K562 (cell line): ENCODE measurements at regions not wholly inside any gene's neighbourhood (a gene's known extent, or its start where the extent isn't known, plus 50 kb on each side); places are given as distances from the start of the nearest gene placed in this dataset.

Experiments
- ATAC-seq: fragments of 200-7000 bp; cut with Tn5 transposase; 3 replicates; pipeline ENCODE4 v1.9.1; 2020; ENCODE audit warnings: moderate library complexity
- BruUV-seq: library from RNA; stranded (reverse); fragments of 400-500 nt; replicated peaks from 2 replicates; lab custom pipeline; 2021; lab: Mats Ljungman, UMichigan
- CTCF ChIA-PET: fragments of 300-600 bp; formaldehyde crosslinking; extraction: SDS; loops from one replicate; lab custom pipeline; 2021; ENCODE audit warnings: low intra/inter-chr PET ratio; lab: Yijun Ruan, JAX
- POLR2A ChIA-PET: fragments of 300-600, 350-650 bp; sonication (Branson Sonifier 250); formaldehyde crosslinking; extraction: SDS; loops from one replicate; lab custom pipeline; 2021; ENCODE audit warnings: antibody characterized with exemption, inconsistent platforms; lab: Yijun Ruan, JAX
- DNase-seq, 4 experiments: peaks; one replicate each; pipeline versions ENCODE4 v3.0.0 to v3.0.0-alpha.2; 2011 to 2018; ENCODE audit warnings: low spot score in 3 of 4, mixed read lengths in 3 of 4; ENCODE audit errors: extremely low read depth in 1 of 4
- FAIRE-seq: peaks from 2 replicates; lab custom pipeline; 2011; peaks lifted over from hg19 to GRCh38; lab: Jason Lieb, UNC
- H2AFZ ChIP-seq: 2 replicates; pipeline ENCODE4 v1.6.0; 2011; ENCODE audit warnings: low read depth, low read length, control low read depth, inconsistent platforms
- H3K27ac ChIP-seq: fragments of 200-600 bp; 3 replicates; pipeline ENCODE4 v1.8.0; 2011; ENCODE audit warnings: low read depth, mild to moderate bottlenecking, control low read depth, inconsistent platforms, low read length, moderate library complexity, mixed read lengths; ENCODE audit errors: extremely low read depth
- H3K27me3 ChIP-seq, 2 experiments: fragments of 300-600 bp in 1 of 2; 2 replicates in 1 of 2; 3 replicates in 1 of 2; pipeline versions ENCODE4 v1.6.0 to v1.8.0; 2011; ENCODE audit warnings: inconsistent platforms in 2 of 2, low read length in 2 of 2, mild to moderate bottlenecking in 1 of 2, mixed read lengths in 1 of 2, moderate library complexity in 1 of 2; ENCODE audit not compliant: control insufficient read depth in 2 of 2, insufficient read depth in 2 of 2
- H3K36me3 ChIP-seq: fragments of 300-600 bp; 3 replicates; pipeline ENCODE4 v1.8.0; 2011; ENCODE audit warnings: mild to moderate bottlenecking, low read length, inconsistent platforms; ENCODE audit not compliant: control insufficient read depth, insufficient read depth
- H3K4me1 ChIP-seq, 2 experiments: fragments of 200-600 bp in 1 of 2; replicated peaks in 1 of 2; 2 replicates in 1 of 2; 3 replicates in 1 of 2; pipeline versions ENCODE4 v1.5.1 to v1.8.0; 2011; ENCODE audit warnings: inconsistent platforms in 2 of 2, low read length in 2 of 2, mild to moderate bottlenecking in 1 of 2, mixed read lengths in 1 of 2, moderate library complexity in 1 of 2; ENCODE audit not compliant: control insufficient read depth in 2 of 2, insufficient read depth in 2 of 2
- H3K4me2 ChIP-seq: 2 replicates; pipeline ENCODE4 v1.6.1; 2011; ENCODE audit warnings: low read length, control low read depth, inconsistent platforms, mixed read lengths; ENCODE audit not compliant: insufficient read depth
- H3K4me3 ChIP-seq: fragments of 200-600 bp; sonication (generic), shearing (Covaris generic); 2 replicates; pipeline ENCODE4 v1.5.1; 2016; ENCODE audit warnings: control low read depth, inconsistent platforms
- H3K79me2 ChIP-seq: fragments of 200-600 bp; 3 replicates; pipeline ENCODE4 v1.8.0; 2011; ENCODE audit warnings: low read length, inconsistent platforms; ENCODE audit not compliant: control insufficient read depth, insufficient read depth
- H3K9ac ChIP-seq, 2 experiments: 2 replicates each; pipeline versions ENCODE4 v1.6.0 to v1.6.1; 2011; ENCODE audit warnings: low read depth in 2 of 2, low read length in 2 of 2, control low read depth in 1 of 2, inconsistent platforms in 1 of 2, mild to moderate bottlenecking in 1 of 2, mixed read lengths in 1 of 2; ENCODE audit not compliant: insufficient read depth in 1 of 2
- H3K9me1 ChIP-seq: one replicate; pipeline ENCODE4 v1.6.0; 2011; ENCODE audit warnings: inconsistent platforms, mild to moderate bottlenecking, low read length, moderate library complexity; ENCODE audit not compliant: control insufficient read depth, insufficient read depth
- H3K9me3 ChIP-seq: replicated peaks from 2 replicates; pipeline ENCODE4 v1.5.1; 2011; ENCODE audit warnings: low read depth, low read length, inconsistent platforms; ENCODE audit not compliant: control insufficient read depth, insufficient read depth
- H4K20me1 ChIP-seq: replicated peaks from 2 replicates; pipeline ENCODE4 v1.6.1; 2011; ENCODE audit warnings: low read length, inconsistent platforms, mixed read lengths; ENCODE audit not compliant: control insufficient read depth, insufficient read depth
- ELF4 ChIP-seq: fragments of 450-650 bp; formaldehyde crosslinking; IDR thresholded peaks from 2 replicates; pipeline ENCODE4 v1.4.0; 2022; ENCODE audit warnings: missing genetic modification characterization
- NR1H2 ChIP-seq: sonication (generic); formaldehyde crosslinking; IDR thresholded peaks from 2 replicates; pipeline ENCODE4 v1.4.0; 2020; ENCODE audit warnings: mild to moderate bottlenecking, missing genetic modification reagents
- WGBS: fragments of 100-300 bp; shearing (Covaris generic); methylation state at CpG from one replicate; pipeline ENCODE4 v1.1.6; 2016; ENCODE audit warnings: low coverage, mixed read lengths; ENCODE audit not compliant: insufficient coverage; ENCODE audit errors: missing lambda C conversion rate; 5-methylcytosine and 5-hydroxymethylcytosine counted together
- in situ Hi-C: fragments of 300-500 bp; cut with MboI; formaldehyde crosslinking; loops from 4 replicates; pipeline ENCODE4 v1.15.0; 2018; ENCODE audit warnings: inconsistent platforms, mixed read lengths
- intact Hi-C: fragments of 100-400 bp; cut with micrococcal nuclease; formaldehyde crosslinking; loops from 2 replicates; pipeline ENCODE4 v1.14.2; 2022
- TF ChIP-seq, protein P1 (sequence below): fragments of 450-650 bp; conservative IDR thresholded peaks from 2 replicates; pipeline ENCODE4 v1.6.1; 2016; ENCODE audit warnings: missing genetic modification characterization, low read depth, mild to moderate bottlenecking, missing compliant biosample characterization, moderate library complexity
- TF ChIP-seq, protein P2 (sequence below): fragments of 450-650 bp; IDR thresholded peaks from 2 replicates; pipeline ENCODE4 v1.7.0; 2016; ENCODE audit warnings: borderline replicate concordance
- TF ChIP-seq, protein P3 (sequence below): fragments of 250-450 bp; sonication (Bioruptor Pico); IDR thresholded peaks from 2 replicates; pipeline ENCODE4 v1.4.0; 2020; ENCODE audit warnings: mild to moderate bottlenecking, moderate library complexity

DNA sequence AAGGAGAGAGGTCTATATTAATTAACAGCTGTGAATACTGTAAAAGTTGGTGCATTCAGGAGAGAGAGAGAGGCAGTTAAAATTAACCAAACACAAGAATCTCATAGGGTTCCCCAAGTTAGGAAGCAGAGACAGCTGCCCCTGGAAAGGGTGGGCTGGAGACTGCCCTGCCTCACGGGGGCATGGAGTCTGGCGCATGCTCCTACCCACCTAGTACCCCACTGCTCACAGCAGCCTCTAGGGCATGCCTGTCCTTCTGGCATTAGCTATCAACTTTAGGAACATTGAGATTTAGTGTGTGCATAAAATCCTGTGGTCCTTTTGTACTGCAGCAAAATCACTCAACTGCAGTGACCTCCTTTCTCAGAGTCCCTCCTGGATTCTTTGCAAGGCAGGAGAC, 710.1 kb downstream of the SORCS3 start:
- no peak for ATAC-seq
- TF ChIP-seq ELF4 (CRISPR knock-in tag): no peak
- TF ChIP-seq, protein P1, sequence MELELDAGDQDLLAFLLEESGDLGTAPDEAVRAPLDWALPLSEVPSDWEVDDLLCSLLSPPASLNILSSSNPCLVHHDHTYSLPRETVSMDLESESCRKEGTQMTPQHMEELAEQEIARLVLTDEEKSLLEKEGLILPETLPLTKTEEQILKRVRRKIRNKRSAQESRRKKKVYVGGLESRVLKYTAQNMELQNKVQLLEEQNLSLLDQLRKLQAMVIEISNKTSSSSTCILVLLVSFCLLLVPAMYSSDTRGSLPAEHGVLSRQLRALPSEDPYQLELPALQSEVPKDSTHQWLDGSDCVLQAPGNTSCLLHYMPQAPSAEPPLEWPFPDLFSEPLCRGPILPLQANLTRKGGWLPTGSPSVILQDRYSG (tag): no peak
- no peak for TF ChIP-seq NR1H2 (CRISPR knock-in tag)
- TF ChIP-seq, protein P2, sequence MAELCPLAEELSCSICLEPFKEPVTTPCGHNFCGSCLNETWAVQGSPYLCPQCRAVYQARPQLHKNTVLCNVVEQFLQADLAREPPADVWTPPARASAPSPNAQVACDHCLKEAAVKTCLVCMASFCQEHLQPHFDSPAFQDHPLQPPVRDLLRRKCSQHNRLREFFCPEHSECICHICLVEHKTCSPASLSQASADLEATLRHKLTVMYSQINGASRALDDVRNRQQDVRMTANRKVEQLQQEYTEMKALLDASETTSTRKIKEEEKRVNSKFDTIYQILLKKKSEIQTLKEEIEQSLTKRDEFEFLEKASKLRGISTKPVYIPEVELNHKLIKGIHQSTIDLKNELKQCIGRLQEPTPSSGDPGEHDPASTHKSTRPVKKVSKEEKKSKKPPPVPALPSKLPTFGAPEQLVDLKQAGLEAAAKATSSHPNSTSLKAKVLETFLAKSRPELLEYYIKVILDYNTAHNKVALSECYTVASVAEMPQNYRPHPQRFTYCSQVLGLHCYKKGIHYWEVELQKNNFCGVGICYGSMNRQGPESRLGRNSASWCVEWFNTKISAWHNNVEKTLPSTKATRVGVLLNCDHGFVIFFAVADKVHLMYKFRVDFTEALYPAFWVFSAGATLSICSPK: no peak
- TF ChIP-seq, protein P3, sequence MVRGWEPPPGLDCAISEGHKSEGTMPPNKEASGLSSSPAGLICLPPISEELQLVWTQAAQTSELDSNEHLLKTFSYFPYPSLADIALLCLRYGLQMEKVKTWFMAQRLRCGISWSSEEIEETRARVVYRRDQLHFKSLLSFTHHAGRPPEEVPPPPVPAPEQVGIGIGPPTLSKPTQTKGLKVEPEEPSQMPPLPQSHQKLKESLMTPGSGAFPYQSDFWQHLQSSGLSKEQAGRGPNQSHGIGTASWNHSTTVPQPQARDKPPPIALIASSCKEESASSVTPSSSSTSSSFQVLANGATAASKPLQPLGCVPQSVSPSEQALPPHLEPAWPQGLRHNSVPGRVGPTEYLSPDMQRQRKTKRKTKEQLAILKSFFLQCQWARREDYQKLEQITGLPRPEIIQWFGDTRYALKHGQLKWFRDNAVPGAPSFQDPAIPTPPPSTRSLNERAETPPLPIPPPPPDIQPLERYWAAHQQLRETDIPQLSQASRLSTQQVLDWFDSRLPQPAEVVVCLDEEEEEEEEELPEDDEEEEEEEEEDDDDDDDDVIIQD (CRISPR knock-in tag): no peak
- TF ChIP-seq, all 486 proteins: peak for 0
- POLR2A ChIA-PET: no interaction called here

More for the DNA sequence above, 710.1 kb downstream of the SORCS3 start:
- H3K9ac ChIP-seq: no peak overlapping the region
- H3K27me3 ChIP-seq: no peaks in the 10 kb centered on the region
- H4K20me1 ChIP-seq: no peaks in the 10 kb centered on the region
- no peak overlapping the region for H3K4me3 ChIP-seq
- whole genome bisulfite sequencing: 0% methylated on average over 1 of the region's 2 CpGs
- no peaks in the 10 kb centered on the region for H3K36me3 ChIP-seq
- in situ Hi-C loops: no loop called here
- H3K79me2 ChIP-seq: no peaks in the 10 kb centered on the region
- intact Hi-C loops: no loop called here
- no peak overlapping the region for H2AFZ ChIP-seq
- no TSS peak for BruUV-seq
- DNase-seq (no peak), FAIRE-seq (no peak)
- no peak overlapping the region for H3K4me2 ChIP-seq
- H3K9me1 ChIP-seq: no peaks in the 10 kb centered on the region
- CTCF ChIA-PET: no interaction called here
- H3K4me1 ChIP-seq: no peaks in the 10 kb centered on the region
- no peaks in the 10 kb centered on the region for H3K9me3 ChIP-seq
- H3K27ac ChIP-seq: no peak overlapping the region
